Fibroblast of pulmonary artery (primary cell): ENCODE measurements at regions not wholly inside any gene's neighbourhood (a gene's known extent, or its start where the extent isn't known, plus 50 kb on each side); places are given as distances from the start of the nearest gene placed in this dataset.
A peak's percentile ranks its signal among the peaks of the same experiment; 100 is the strongest.

Source experiments
- DNase-seq: peaks from one replicate; pipeline ENCODE4 v3.0.0-alpha.2; 2010; ENCODE audit warnings: low read depth
- H3K4me3 ChIP-seq: replicated peaks from 2 replicates; pipeline ENCODE4 v1.5.1; 2011; ENCODE audit warnings: low read depth, mild to moderate bottlenecking, control low read depth, low read length, moderate library complexity
- CTCF ChIP-seq: IDR thresholded peaks from 2 replicates; pipeline ENCODE4 v1.5.1; 2011; ENCODE audit warnings: mild to moderate bottlenecking, control low read depth, low read length, inconsistent platforms; ENCODE audit errors: missing control alignments

GRCh38 chr21:17976139-17976538 lies 157.0 kb upstream of the C21orf91 start:
- no peak for TF ChIP-seq CTCF
- no peak overlapping the region for H3K4me3 ChIP-seq
- DNase-seq = peak; percentile 8

GRCh38 chr21:17967319-17967718 lies 148.2 kb upstream of the C21orf91 start:
- no peak overlapping the region for H3K4me3 ChIP-seq
- no peak for TF ChIP-seq CTCF
- no peak for DNase-seq

- DNase-seq = no peak
- TF ChIP-seq CTCF = no peak
- no peak overlapping the region for H3K4me3 ChIP-seq
These were observed 145.6 kb upstream of the C21orf91 start for GRCh38 chr21:17964716-17965115.

- H3K4me3 ChIP-seq = no peak overlapping the region
- TF ChIP-seq CTCF = no peak
- no peak for DNase-seq
These were observed 145.0 kb upstream of the C21orf91 start for GRCh38 chr21:17964199-17964598.

GRCh38 chr21:17950591-17950990 lies 131.4 kb upstream of the C21orf91 start:
- H3K4me3 ChIP-seq = no peak overlapping the region
- no peak for TF ChIP-seq CTCF
- no peak for DNase-seq

- no peak for TF ChIP-seq CTCF
- no peak overlapping the region for H3K4me3 ChIP-seq
- DNase-seq = peak; percentile 10
These were observed 130.3 kb upstream of the C21orf91 start for GRCh38 chr21:17949421-17949820.

- no peak for TF ChIP-seq CTCF
- no peak overlapping the region for H3K4me3 ChIP-seq
- DNase-seq = no peak
These were observed 128.4 kb upstream of the C21orf91 start for GRCh38 chr21:17947531-17947930.
